WI38 (cell line): ENCODE measurements at regions not wholly inside any gene's neighbourhood (a gene's known extent, or its start where the extent isn't known, plus 50 kb on each side); places are given as distances from the start of the nearest gene placed in this dataset.
A peak's percentile ranks its signal among the peaks of the same experiment; 100 is the strongest.

Source experiments
- H3K4me3 ChIP-seq: 2 replicates; pipeline ENCODE4 v1.5.1; 2011; ENCODE audit warnings: low read depth, mild to moderate bottlenecking, control low read depth, low read length
- TF ChIP-seq, protein P1 (sequence below): IDR thresholded peaks from 2 replicates; pipeline ENCODE4 v1.5.1; 2012; ENCODE audit warnings: low read depth, mild to moderate bottlenecking, control low read depth, low read length

DNA sequence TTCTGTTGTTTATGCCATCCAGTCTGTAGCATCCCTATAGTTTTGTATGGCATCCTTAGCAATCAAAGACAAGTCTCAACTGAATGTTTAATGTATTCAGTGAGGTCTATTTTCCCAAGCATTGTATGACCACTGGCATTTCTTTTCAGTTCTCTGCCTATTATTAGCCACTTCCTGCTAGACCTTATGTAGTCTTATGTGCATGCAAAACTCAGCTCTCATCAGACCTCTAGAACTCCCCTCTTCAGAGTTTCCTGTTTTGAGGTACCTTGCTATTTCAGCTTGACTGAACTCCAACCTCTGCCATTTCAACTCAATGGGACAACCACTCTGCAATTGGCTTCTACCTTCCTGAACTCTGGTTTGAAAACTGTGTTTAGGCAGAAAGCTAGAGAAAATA is 113.2 kb downstream of the SLC25A46 start:
- H3K4me3 ChIP-seq = no peak overlapping the region

GRCh38 chr5:110852541-110852940 is 113.7 kb downstream of the SLC25A46 start:
- TF ChIP-seq, protein P1, sequence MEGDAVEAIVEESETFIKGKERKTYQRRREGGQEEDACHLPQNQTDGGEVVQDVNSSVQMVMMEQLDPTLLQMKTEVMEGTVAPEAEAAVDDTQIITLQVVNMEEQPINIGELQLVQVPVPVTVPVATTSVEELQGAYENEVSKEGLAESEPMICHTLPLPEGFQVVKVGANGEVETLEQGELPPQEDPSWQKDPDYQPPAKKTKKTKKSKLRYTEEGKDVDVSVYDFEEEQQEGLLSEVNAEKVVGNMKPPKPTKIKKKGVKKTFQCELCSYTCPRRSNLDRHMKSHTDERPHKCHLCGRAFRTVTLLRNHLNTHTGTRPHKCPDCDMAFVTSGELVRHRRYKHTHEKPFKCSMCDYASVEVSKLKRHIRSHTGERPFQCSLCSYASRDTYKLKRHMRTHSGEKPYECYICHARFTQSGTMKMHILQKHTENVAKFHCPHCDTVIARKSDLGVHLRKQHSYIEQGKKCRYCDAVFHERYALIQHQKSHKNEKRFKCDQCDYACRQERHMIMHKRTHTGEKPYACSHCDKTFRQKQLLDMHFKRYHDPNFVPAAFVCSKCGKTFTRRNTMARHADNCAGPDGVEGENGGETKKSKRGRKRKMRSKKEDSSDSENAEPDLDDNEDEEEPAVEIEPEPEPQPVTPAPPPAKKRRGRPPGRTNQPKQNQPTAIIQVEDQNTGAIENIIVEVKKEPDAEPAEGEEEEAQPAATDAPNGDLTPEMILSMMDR = no peak
- H3K4me3 ChIP-seq = no peak overlapping the region

More for the DNA sequence above, 113.2 kb downstream of the SLC25A46 start:
- TF ChIP-seq, protein P1 = no peak

- TF ChIP-seq, protein P1 = no peak
These were observed 114.5 kb downstream of the SLC25A46 start for GRCh38 chr5:110853267-110853666.

DNA sequence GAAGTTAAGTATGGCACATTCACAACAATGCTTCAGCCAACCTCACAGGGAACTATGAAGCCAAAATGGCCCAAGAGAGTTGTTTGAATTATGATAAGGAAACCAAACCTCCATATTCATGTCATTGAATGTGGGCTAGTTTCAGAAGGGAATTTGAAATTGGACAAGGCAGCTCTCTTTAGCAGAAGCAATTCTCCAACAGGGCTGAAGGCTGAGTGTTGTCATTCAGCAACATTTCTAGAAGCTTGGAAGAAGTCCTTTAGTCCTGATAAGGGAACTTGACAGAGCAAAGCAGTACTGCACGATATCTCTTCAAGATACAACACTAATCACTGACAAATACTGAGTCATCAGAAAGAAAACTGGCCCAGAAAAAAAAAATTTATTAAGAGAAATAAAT is 115.4 kb downstream of the SLC25A46 start:
- no peak overlapping the region for H3K4me3 ChIP-seq
- TF ChIP-seq, protein P1 = no peak

More at GRCh38 chr5:110853267-110853666, 114.5 kb downstream of the SLC25A46 start:
- no peak overlapping the region for H3K4me3 ChIP-seq

DNA sequence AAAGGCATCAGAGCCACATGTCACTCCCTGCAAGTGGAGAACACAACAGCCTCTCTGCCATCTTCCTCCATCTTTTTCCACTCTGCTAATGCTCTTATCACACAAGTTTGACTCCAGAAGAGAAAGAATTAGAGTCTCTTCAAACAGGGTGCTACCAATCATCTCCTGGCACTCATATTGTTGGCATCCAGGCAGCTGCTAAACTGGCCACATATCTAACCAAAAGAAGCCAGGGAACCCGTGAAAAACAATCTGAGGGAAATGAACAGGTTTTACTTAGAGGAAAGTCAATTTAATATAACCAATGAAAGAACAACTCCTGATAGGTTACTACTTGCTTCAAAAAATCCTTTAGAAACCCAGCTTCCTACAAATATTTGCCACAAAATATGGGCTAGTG is 117.2 kb downstream of the SLC25A46 start:
- no peak overlapping the region for H3K4me3 ChIP-seq
- TF ChIP-seq, protein P1 = no peak

- TF ChIP-seq, protein P1 = peak; percentile 45
- H3K4me3 ChIP-seq = no peak overlapping the region
These were observed 126.7 kb downstream of the SLC25A46 start for GRCh38 chr5:110865400-110866094.

GRCh38 chr5:110869927-110870326 is 131.1 kb downstream of the SLC25A46 start:
- no peak overlapping the region for H3K4me3 ChIP-seq
- TF ChIP-seq, protein P1 = no peak
